Colonic mucosa (tissue), 4 donors: ENCODE measurements at regions not wholly inside any gene's neighbourhood (a gene's known extent, or its start where the extent isn't known, plus 50 kb on each side); places are given as distances from the start of the nearest gene placed in this dataset.

ENCODE experiments used
- DNase-seq: peaks from one replicate; pipeline ENCODE4 v3.0.0-alpha.2; 2020
- H3K27ac ChIP-seq: fragments of 200-600 bp; one replicate; pipeline ENCODE4 v1.8.0; 2021
- H3K27me3 ChIP-seq: fragments of 200-600 bp; one replicate; pipeline ENCODE4 v1.8.0; 2021
- H3K36me3 ChIP-seq: fragments of 200-600 bp; one replicate; pipeline ENCODE4 v1.8.0; 2021
- H3K4me1 ChIP-seq: fragments of 200-600 bp; one replicate; pipeline ENCODE4 v1.8.0; 2021; ENCODE audit warnings: mild to moderate bottlenecking
- H3K4me3 ChIP-seq: fragments of 200-600 bp; one replicate; pipeline ENCODE4 v1.8.0; 2021
- H3K9ac ChIP-seq, 2 donors: one replicate each; pipeline ENCODE4 v1.7.0; 2013; ENCODE audit warnings: control low read depth in 2 of 2, low read depth in 2 of 2, low read length in 2 of 2
- H3K9me3 ChIP-seq: fragments of 200-600 bp; one replicate; pipeline ENCODE4 v1.8.0; 2021
- CTCF ChIP-seq: fragments of 200-600 bp; IDR thresholded peaks from one replicate; pipeline ENCODE4 v1.8.0; 2022; ENCODE audit warnings: antibody characterized with exemption, mild to moderate bottlenecking
- intact Hi-C: fragments of 100-400 bp; cut with DNase I; formaldehyde crosslinking; loops from one replicate; pipeline ENCODE4 v1.14.1; 2022
- donor health status: healthy.
- donor health status: DM: no; HTN: no; CAD: no.
- donor health status: DM: no; HTN: no; CAD: no.

GRCh38 chr9:13607481-13608441, 328.3 kb upstream of the MPDZ start:
- no peak overlapping the region for H3K27ac ChIP-seq
- H3K9me3 ChIP-seq, result no peaks in the 10 kb centered on the region
- no peaks in the 10 kb centered on the region for H3K36me3 ChIP-seq
- no peak overlapping the region for H3K4me3 ChIP-seq
- H3K4me1 ChIP-seq, result no peaks in the 10 kb centered on the region
- H3K27me3 ChIP-seq, result no peaks in the 10 kb centered on the region
- no peak for DNase-seq
- no peak for TF ChIP-seq CTCF
- intact Hi-C loops, result no loop called here
- H3K9ac ChIP-seq, result no peak overlapping the region

- Histone ChIP-seq H3K27me3 (no peaks in the 10 kb centered on the region), H3K27ac (no peak overlapping the region), H3K4me3 (no peak overlapping the region), H3K4me1 (no peaks in the 10 kb centered on the region), H3K9me3 (no peaks in the 10 kb centered on the region), H3K36me3 (no peaks in the 10 kb centered on the region), H3K9ac (no peak overlapping the region)
- intact Hi-C loops, result no loop called here
- DNase-seq, result no peak
- TF ChIP-seq CTCF, result no peak
Observed at GRCh38 chr9:13606586-13606985, 327.1 kb upstream of the MPDZ start.

DNA sequence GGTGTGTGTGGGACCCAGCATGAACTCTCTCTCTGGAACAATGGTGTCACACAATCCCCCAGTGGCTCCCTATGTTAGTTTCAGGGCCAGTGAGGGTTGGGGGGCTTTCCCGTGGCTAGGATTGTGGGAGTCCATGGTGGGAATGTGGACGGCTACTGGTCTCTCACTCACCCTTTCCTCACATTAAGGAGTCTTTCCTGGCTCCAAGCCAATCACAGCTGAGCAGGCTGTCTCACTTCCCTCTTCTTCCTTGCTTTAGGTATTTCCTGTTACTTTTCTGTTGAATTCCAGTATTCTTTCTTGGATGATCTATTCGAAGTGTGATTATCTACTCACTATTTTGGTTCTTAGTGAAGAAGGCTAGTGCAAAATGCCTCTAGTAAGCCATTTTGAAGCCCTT, 324.4 kb upstream of the MPDZ start:
- H3K9ac ChIP-seq, result no peak overlapping the region
- intact Hi-C loops, result no loop called here
- no peak for DNase-seq
- no peaks in the 10 kb centered on the region for H3K9me3 ChIP-seq
- H3K27me3 ChIP-seq, result no peaks in the 10 kb centered on the region
- TF ChIP-seq CTCF, result no peak
- H3K27ac ChIP-seq, result no peak overlapping the region
- no peaks in the 10 kb centered on the region for H3K4me1 ChIP-seq
- no peak overlapping the region for H3K4me3 ChIP-seq
- H3K36me3 ChIP-seq, result no peaks in the 10 kb centered on the region

- intact Hi-C loops, result no loop called here
Observed at GRCh38 chr9:13598738-13599137, 319.2 kb upstream of the MPDZ start.

DNA sequence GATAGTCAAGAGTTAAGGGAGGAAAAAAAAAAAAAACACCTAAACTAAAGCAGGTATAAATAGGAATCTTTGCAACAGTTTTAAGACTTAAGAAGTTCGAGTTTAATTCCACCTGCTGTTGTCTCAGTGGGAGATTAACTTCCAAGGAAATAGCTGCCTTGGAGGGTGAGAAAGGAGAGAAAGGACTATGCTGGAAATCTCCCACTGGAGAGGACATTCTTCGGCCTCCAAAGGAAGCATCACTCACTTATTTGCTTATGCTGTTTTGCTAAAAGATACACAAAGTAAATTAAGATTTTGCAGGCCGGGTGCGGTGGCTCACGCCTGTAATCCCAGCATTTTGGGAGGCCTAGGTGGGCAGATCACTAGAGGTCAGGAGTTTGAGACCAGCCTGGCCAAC, 317.9 kb upstream of the MPDZ start:
- Histone ChIP-seq H3K36me3 (no peaks in the 10 kb centered on the region), H3K9ac (no peak overlapping the region), H3K4me1 (no peaks in the 10 kb centered on the region), H3K27me3 (no peaks in the 10 kb centered on the region), H3K4me3 (no peak overlapping the region), H3K9me3 (no peaks in the 10 kb centered on the region), H3K27ac (no peak overlapping the region)
- no peak for TF ChIP-seq CTCF
- DNase-seq, result no peak
- intact Hi-C loops, result no loop called here

More at GRCh38 chr9:13598738-13599137, 319.2 kb upstream of the MPDZ start:
- no peaks in the 10 kb centered on the region for H3K9me3 ChIP-seq
- no peak overlapping the region for H3K27ac ChIP-seq
- no peak overlapping the region for H3K4me3 ChIP-seq
- no peak for TF ChIP-seq CTCF
- no peak for DNase-seq
- H3K9ac ChIP-seq, result no peak overlapping the region
- H3K36me3 ChIP-seq, result no peaks in the 10 kb centered on the region
- no peaks in the 10 kb centered on the region for H3K4me1 ChIP-seq
- no peaks in the 10 kb centered on the region for H3K27me3 ChIP-seq
